SJCRH30 (cell line): ENCODE measurements at regions not wholly inside any gene's neighbourhood (a gene's known extent, or its start where the extent isn't known, plus 50 kb on each side); places are given as distances from the start of the nearest gene placed in this dataset.
"Not testable (repeated sequence)": the region's sequence is repeated elsewhere in the genome, so short reads cannot be mapped to it uniquely, and the experiment has no call there.

Experiments
- DNase-seq, 2 experiments: peaks; one replicate each; pipeline ENCODE4 v3.0.0-alpha.2; 2015 to 2020
- H3K27ac ChIP-seq: fragments of 250-450 bp; sonication (Bioruptor Pico); 2 replicates; pipeline ENCODE4 v1.5.1; 2020; ENCODE audit warnings: mild to moderate bottlenecking, moderate library complexity
- H3K27me3 ChIP-seq: fragments of 250-450 bp; sonication (Bioruptor Pico); 2 replicates; pipeline ENCODE4 v1.5.1; 2020; ENCODE audit warnings: mild to moderate bottlenecking, moderate library complexity
- H3K36me3 ChIP-seq: fragments of 250-450 bp; sonication (Bioruptor Pico); 2 replicates; pipeline ENCODE4 v1.5.1; 2020; ENCODE audit warnings: mild to moderate bottlenecking, moderate library complexity
- H3K4me1 ChIP-seq: fragments of 250-450 bp; sonication (Bioruptor Pico); 2 replicates; pipeline ENCODE4 v1.5.1; 2020; ENCODE audit warnings: mild to moderate bottlenecking, moderate library complexity
- H3K4me3 ChIP-seq: fragments of 250-450 bp; sonication (Bioruptor Pico); 2 replicates; pipeline ENCODE4 v1.5.1; 2020; ENCODE audit warnings: mild to moderate bottlenecking, moderate library complexity
- H3K9me3 ChIP-seq: fragments of 250-450 bp; sonication (Bioruptor Pico); replicated peaks from 2 replicates; pipeline ENCODE4 v1.5.1; 2020; ENCODE audit warnings: mild to moderate bottlenecking, moderate library complexity

- Histone ChIP-seq H3K4me3 (no peak overlapping the region), H3K27ac (no peak overlapping the region), H3K4me1 (peaks cover 2% of the 10 kb centered on the region; the same call in 1 of the 2 replicates), H3K9me3 (no peaks in the 10 kb centered on the region), H3K27me3 (no peaks in the 10 kb centered on the region), H3K36me3 (no peaks in the 10 kb centered on the region)
- no peak for DNase-seq
Measured at GRCh38 chr12:93091886-93092648, 163.0 kb upstream of the EEA1 start.

DNA sequence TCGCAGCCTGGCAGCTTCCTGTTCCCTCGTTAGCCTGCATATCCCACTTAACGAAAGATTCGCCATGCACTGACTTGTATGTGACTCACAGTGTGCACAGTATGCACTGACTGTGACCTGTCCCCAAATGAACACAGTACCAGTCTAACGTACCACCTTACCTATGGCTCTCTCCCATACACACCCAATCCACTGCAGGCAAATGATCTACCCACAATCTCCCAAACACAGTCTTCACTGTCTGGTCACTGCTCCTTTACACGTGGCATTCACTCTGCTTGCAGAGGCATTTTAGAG is 163.5 kb upstream of the EEA1 start:
- Histone ChIP-seq H3K27me3 (no peaks in the 10 kb centered on the region), H3K4me3 (no peak overlapping the region), H3K36me3 (no peaks in the 10 kb centered on the region), H3K4me1 (peaks cover 2% of the 10 kb centered on the region; the same call in 1 of the 2 replicates), H3K27ac (no peak overlapping the region), H3K9me3 (no peaks in the 10 kb centered on the region)
- no peak for DNase-seq

DNA sequence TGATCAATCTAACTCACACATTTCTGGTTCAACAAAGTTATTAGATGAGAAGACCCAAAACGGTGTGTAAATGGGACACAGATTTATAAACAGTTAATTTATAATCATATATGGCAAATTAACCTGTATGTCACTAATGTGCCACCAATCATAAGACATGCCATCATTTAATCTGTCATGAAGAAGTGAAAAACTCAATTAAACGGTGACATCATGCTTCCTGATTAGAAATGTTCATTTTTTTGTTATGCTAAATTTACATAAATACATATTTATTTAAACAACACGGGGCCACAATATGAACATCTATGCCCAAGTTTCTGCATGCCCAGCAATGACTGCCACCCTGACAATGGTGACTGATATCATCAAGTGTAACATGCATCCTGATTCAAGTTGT is 164.1 kb upstream of the EEA1 start:
- H3K4me1 ChIP-seq: peaks cover 2% of the 10 kb centered on the region; the same call in 1 of the 2 replicates
- H3K27me3 ChIP-seq: no peaks in the 10 kb centered on the region
- no peak overlapping the region for H3K27ac ChIP-seq
- no peaks in the 10 kb centered on the region for H3K9me3 ChIP-seq
- no peak for DNase-seq
- H3K4me3 ChIP-seq: no peak overlapping the region
- H3K36me3 ChIP-seq: no peaks in the 10 kb centered on the region

DNA sequence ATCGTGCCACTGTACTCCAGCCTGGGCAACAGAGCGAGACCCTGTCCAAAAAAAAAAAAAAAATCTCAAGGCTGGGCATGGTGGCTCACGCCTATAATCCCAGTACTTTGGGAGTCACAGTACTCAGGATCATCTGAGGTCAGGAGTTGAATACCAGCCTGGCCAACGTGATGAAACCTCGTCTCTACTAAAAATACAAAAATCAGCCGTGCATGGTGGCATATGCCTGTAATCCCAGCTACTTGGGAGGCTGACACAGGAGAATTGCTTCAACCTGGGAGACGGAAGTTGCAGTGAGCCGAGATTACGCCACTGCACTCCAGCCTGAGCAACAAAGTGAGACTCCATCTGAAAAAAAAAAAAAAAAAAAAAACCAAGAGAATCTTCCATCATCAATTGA is 165.1 kb upstream of the EEA1 start:
- H3K4me1 ChIP-seq, H3K27me3 ChIP-seq, H3K9me3 ChIP-seq, H3K4me3 ChIP-seq, H3K27ac ChIP-seq, DNase-seq, H3K36me3 ChIP-seq: not testable (repeated sequence)

DNA sequence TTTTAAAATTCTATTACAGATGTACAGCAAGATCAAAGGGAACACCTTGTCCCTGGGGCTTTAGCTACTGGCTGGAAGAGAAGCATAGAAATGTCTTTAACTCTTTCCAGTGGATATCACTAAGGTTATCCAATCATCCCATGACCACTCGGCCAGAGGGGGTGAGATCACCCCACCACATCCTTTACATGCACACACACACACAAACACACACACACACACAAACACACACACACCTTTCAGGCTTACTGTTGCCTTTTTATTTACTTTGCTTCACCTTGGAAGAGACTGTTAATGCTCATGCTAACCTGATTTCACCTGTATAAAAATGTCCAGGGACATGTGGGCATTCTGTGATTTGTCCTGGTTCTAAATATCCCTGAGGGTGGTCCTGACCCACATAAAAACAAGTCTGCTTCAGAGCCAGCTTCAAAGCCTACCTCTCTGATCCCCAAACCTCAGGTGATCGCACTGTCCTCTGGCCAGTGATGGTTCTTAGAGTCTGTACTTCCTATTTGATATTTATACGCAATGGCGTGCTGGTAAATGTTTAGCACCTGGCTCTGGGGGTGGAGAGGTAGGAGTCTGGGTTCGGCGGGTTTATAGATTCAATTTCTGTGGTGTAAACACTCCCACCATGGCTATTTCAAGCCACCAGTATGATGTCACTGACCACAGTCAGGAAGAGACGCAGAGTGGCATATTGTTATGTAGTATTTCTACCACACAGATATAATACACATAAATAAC is 166.1 kb upstream of the EEA1 start:
- DNase-seq: peak in 1 of 2 experiments; percentile 16
- no peaks in the 10 kb centered on the region for H3K9me3 ChIP-seq
- H3K27ac ChIP-seq: no peak overlapping the region
- H3K4me1 ChIP-seq: peaks cover 2% of the 10 kb centered on the region; the same call in 1 of the 2 replicates
- H3K4me3 ChIP-seq: no peak overlapping the region
- H3K27me3 ChIP-seq: no peaks in the 10 kb centered on the region
- no peaks in the 10 kb centered on the region for H3K36me3 ChIP-seq

DNA sequence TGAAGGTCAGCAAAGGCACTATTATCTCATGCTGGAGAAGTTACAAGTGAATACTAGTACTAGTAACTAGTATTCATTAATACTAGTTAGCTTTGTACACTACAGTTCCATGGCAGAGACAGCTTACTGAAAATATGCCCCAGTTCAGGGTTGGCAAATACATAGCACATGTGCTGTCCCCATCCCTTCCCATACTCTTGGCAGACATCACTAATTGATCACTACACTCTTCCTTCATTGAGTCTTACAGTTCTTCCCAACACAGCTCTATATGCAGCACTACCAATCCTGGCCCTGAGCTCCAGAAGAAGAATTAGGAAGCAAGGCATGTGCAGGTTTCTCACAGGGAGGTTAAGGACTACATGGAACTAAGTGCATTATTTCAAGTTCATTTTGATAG is 168.3 kb upstream of the EEA1 start:
- Histone ChIP-seq H3K9me3 (no peaks in the 10 kb centered on the region), H3K27ac (no peak overlapping the region), H3K4me1 (peaks cover 2% of the 10 kb centered on the region; the same call in 1 of the 2 replicates), H3K4me3 (no peak overlapping the region), H3K36me3 (no peaks in the 10 kb centered on the region), H3K27me3 (no peaks in the 10 kb centered on the region)
- no peak for DNase-seq

GRCh38 chr12:93098077-93098476 is 169.0 kb upstream of the EEA1 start:
- Histone ChIP-seq H3K9me3 (no peaks in the 10 kb centered on the region), H3K27me3 (no peaks in the 10 kb centered on the region), H3K36me3 (no peaks in the 10 kb centered on the region), H3K4me1 (peaks cover 2% of the 10 kb centered on the region; the same call in 1 of the 2 replicates), H3K4me3 (no peak overlapping the region), H3K27ac (no peak overlapping the region)
- peak; percentile 53 to 71 for DNase-seq

DNA sequence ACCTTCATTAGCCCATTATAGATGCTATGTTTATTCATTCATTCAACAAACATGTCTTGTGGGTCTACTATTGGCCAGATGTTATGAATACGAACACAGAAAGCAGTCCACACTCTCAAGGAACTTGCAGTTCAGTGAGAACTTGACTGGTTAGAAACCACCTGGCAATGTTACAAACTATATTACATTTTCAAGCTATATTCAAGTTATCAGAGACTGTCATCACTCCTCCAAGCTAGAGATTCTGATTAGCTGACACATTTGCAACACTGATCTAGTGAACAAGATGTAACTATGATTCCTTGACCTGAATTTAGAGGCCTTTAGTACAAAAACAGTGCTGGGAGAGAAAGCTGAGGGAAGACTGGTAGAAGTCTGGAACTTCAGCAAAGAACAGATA is 170.7 kb upstream of the EEA1 start:
- no peak for DNase-seq
- no peaks in the 10 kb centered on the region for H3K27me3 ChIP-seq
- peaks cover 2% of the 10 kb centered on the region; the same call in 1 of the 2 replicates for H3K4me1 ChIP-seq
- no peak overlapping the region for H3K27ac ChIP-seq
- no peak overlapping the region for H3K4me3 ChIP-seq
- no peaks in the 10 kb centered on the region for H3K9me3 ChIP-seq
- no peaks in the 10 kb centered on the region for H3K36me3 ChIP-seq

- Histone ChIP-seq H3K36me3 (no peaks in the 10 kb centered on the region), H3K4me3 (no peak overlapping the region), H3K27me3 (no peaks in the 10 kb centered on the region), H3K27ac (no peak overlapping the region), H3K9me3 (no peaks in the 10 kb centered on the region), H3K4me1 (no peaks in the 10 kb centered on the region)
- no peak for DNase-seq
Measured at GRCh38 chr12:93100610-93101009, 171.5 kb upstream of the EEA1 start.

GRCh38 chr12:93101367-93101766 is 172.3 kb upstream of the EEA1 start:
- H3K4me3 ChIP-seq: no peak overlapping the region
- no peak for DNase-seq
- H3K36me3 ChIP-seq: no peaks in the 10 kb centered on the region
- no peaks in the 10 kb centered on the region for H3K9me3 ChIP-seq
- H3K27me3 ChIP-seq: no peaks in the 10 kb centered on the region
- H3K27ac ChIP-seq: no peak overlapping the region
- no peaks in the 10 kb centered on the region for H3K4me1 ChIP-seq

DNA sequence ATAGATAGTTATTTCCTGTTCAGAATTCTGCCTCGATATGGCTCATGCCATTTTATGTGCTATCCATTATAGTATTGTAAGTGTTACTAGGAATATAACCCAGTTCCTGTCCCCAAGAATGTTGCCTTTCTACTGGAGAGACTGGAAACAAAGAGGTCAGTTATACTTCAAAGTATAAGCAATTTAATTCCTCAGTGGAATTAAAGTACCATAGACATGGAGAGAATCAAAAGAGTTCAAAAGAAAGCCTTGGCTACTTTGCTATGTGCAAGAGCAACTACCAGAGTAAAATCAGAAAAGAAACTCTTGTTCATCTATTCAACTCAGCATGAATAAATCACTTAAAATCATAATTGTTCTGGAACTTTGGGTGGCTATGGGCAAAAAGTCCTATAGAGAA is 173.2 kb upstream of the EEA1 start:
- Histone ChIP-seq H3K9me3 (no peaks in the 10 kb centered on the region), H3K4me1 (no peaks in the 10 kb centered on the region), H3K4me3 (no peak overlapping the region), H3K27me3 (no peaks in the 10 kb centered on the region), H3K27ac (no peak overlapping the region), H3K36me3 (no peaks in the 10 kb centered on the region)
- no peak for DNase-seq

DNA sequence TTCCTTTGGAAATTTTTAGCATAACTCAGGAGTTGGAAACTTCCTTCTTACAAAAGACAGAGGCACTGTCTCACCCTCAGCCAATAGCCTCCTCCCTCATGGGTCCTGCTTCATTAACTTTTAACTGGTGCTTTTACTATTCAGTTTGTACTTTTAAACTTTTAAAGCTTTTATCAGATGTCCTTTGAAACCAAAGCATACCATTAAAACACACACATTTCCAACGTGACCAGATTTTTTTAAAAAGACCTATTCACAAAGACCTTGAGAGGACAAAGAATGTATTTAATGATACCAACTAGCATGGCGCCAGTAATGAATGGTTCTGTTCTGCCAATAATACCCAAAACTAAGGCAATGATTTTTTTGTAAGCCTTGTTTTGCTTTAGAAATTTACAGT is 173.6 kb upstream of the EEA1 start:
- no peaks in the 10 kb centered on the region for H3K9me3 ChIP-seq
- H3K36me3 ChIP-seq: no peaks in the 10 kb centered on the region
- no peak overlapping the region for H3K4me3 ChIP-seq
- no peak overlapping the region for H3K27ac ChIP-seq
- no peaks in the 10 kb centered on the region for H3K27me3 ChIP-seq
- H3K4me1 ChIP-seq: peaks cover 1% of the 10 kb centered on the region
- DNase-seq: no peak

GRCh38 chr12:93103154-93103553 is 174.1 kb upstream of the EEA1 start:
- DNase-seq: no peak
- Histone ChIP-seq H3K27me3 (no peaks in the 10 kb centered on the region), H3K27ac (no peak overlapping the region), H3K9me3 (no peaks in the 10 kb centered on the region), H3K36me3 (no peaks in the 10 kb centered on the region), H3K4me1 (peaks cover 5% of the 10 kb centered on the region), H3K4me3 (no peak overlapping the region)

DNA sequence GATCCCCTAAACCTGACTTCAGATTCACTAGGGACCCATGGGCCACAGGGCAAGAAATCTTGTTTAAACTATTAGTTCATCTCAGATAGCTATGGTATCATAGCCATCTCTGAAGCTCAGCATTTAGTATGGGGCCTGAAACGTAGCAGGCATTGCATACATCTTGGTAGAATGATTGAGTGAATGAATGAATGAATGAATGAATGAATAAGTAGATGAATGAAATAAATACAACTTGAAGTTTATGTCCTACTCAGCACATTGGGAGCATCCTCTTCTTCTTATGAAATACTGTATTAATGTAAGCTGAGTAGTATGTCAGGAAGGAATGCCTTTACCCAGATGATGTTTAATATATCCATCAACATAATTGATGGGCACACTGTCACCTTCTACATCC is 175.4 kb upstream of the EEA1 start:
- Histone ChIP-seq H3K9me3 (no peaks in the 10 kb centered on the region), H3K27ac (no peak overlapping the region), H3K36me3 (no peaks in the 10 kb centered on the region), H3K4me1 (peaks cover 9% of the 10 kb centered on the region), H3K4me3 (no peak overlapping the region), H3K27me3 (no peaks in the 10 kb centered on the region)
- DNase-seq: no peak

DNA sequence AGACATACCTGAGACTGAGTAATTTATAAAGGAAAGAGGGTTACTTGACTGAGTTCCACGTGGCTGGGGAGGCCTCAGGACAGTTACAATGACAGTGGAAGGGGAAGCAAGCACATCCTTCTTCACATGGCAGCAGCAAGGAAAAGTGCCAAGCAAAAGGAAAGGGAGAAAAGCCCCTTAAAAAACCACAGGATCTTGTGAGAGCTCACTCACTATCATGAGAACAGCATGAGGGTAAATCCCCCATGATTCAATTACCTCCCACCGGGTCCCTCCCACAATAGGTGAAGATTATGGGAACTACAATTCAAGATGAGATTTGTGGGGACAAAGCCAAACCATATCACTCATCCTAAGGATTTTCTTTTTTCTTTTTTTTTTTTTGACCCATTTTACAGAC is 177.8 kb upstream of the EEA1 start:
- no peak overlapping the region for H3K4me3 ChIP-seq
- H3K27ac ChIP-seq: no peak overlapping the region
- H3K9me3 ChIP-seq: no peaks in the 10 kb centered on the region
- no peaks in the 10 kb centered on the region for H3K27me3 ChIP-seq
- peaks cover 9% of the 10 kb centered on the region for H3K4me1 ChIP-seq
- no peak for DNase-seq
- no peaks in the 10 kb centered on the region for H3K36me3 ChIP-seq
